SU-DHL-6 (cell line): ENCODE measurements at regions not wholly inside any gene's neighbourhood (a gene's known extent, or its start where the extent isn't known, plus 50 kb on each side); places are given as distances from the start of the nearest gene placed in this dataset.
"Not testable (repeated sequence)": the region's sequence is repeated elsewhere in the genome, so short reads cannot be mapped to it uniquely, and the experiment has no call there.

Experiments used
- H2AFZ ChIP-seq: fragments of 200-600 bp; sonication (generic); 2 replicates; pipeline ENCODE4 v1.6.1; 2014; ENCODE audit warnings: low read depth, mild to moderate bottlenecking, moderate library complexity, mixed read lengths, antibody characterized with exemption, low read length; ENCODE audit not compliant: severe bottlenecking
- H3F3A ChIP-seq: fragments of 200-600 bp; shearing (Covaris generic); 2 replicates; pipeline ENCODE4 v1.6.0; 2016; ENCODE audit warnings: antibody characterized with exemption, mild to moderate bottlenecking; ENCODE audit not compliant: insufficient read depth
- H3K27ac ChIP-seq: fragments of 200-600 bp; sonication (generic); 2 replicates; pipeline ENCODE4 v1.5.1; 2016; ENCODE audit warnings: low read depth, mild to moderate bottlenecking, low read length, moderate library complexity, mixed read lengths
- H3K27me3 ChIP-seq: fragments of 200-600 bp; sonication (generic), shearing (Covaris generic); 2 replicates; pipeline ENCODE4 v1.6.0; 2014; ENCODE audit warnings: mild to moderate bottlenecking, low read length
- H3K36me3 ChIP-seq: fragments of 200-600 bp; sonication (generic); 2 replicates; pipeline ENCODE4 v1.6.1; 2014; ENCODE audit warnings: mild to moderate bottlenecking, low read length, mixed read lengths
- H3K4me2 ChIP-seq: fragments of 300-600, 200-600 bp; shearing (Covaris generic), sonication (generic); 2 replicates; pipeline ENCODE4 v1.6.0; 2014; ENCODE audit warnings: low read length, low read depth, mild to moderate bottlenecking; ENCODE audit not compliant: poor library complexity, severe bottlenecking
- H3K4me3 ChIP-seq: fragments of 200-600 bp; sonication (generic); 2 replicates; pipeline ENCODE4 v1.5.1; 2014; ENCODE audit warnings: antibody characterized with exemption, low read length, mild to moderate bottlenecking, mixed read lengths; ENCODE audit not compliant: insufficient read depth, poor library complexity, severe bottlenecking
- H3K79me2 ChIP-seq: fragments of 200-600 bp; sonication (generic); 2 replicates; pipeline ENCODE4 v1.6.1; 2014; ENCODE audit warnings: mild to moderate bottlenecking, low read length, moderate library complexity; ENCODE audit not compliant: insufficient read depth
- H3K9ac ChIP-seq: fragments of 200-600 bp; sonication (generic); 2 replicates; pipeline ENCODE4 v1.7.0; 2014; ENCODE audit warnings: mild to moderate bottlenecking, low read length
- H3K9me2 ChIP-seq: fragments of 200-600 bp; sonication (generic); replicated peaks from 2 replicates; pipeline ENCODE4 v1.6.1; 2014; ENCODE audit warnings: low read length; ENCODE audit not compliant: insufficient read depth
- H3K9me3 ChIP-seq: fragments of 200-600 bp; sonication (generic); 2 replicates; pipeline ENCODE4 v1.6.1; 2014; ENCODE audit warnings: low read length, mixed read lengths; ENCODE audit not compliant: insufficient read depth
- H4K20me1 ChIP-seq: fragments of 200-600 bp; sonication (generic); 2 replicates; pipeline ENCODE4 v1.6.1; 2014; ENCODE audit warnings: low read depth, mild to moderate bottlenecking, antibody characterized with exemption, low read length, moderate library complexity, mixed read lengths
- CTCF ChIP-seq: fragments of 200-600 bp; sonication (generic); IDR thresholded peaks from one replicate; pipeline ENCODE4 v1.5.1; 2017; ENCODE audit warnings: antibody characterized with exemption, mild to moderate bottlenecking, low read length, moderate library complexity; ENCODE audit not compliant: insufficient read depth, poor library complexity, severe bottlenecking
- EZH2phosphoT487 ChIP-seq: fragments of 200-600 bp; sonication (generic), shearing (Covaris generic); conservative IDR thresholded peaks from 2 replicates; pipeline ENCODE4 v1.6.1; 2018; ENCODE audit warnings: mild to moderate bottlenecking, antibody characterized with exemption, low read length, moderate library complexity, mixed read lengths

GRCh38 chr6:112539355-112539754 lies 192.2 kb downstream of the RFPL4B start:
- H4K20me1 ChIP-seq, result no peaks in the 10 kb centered on the region
- H3F3A ChIP-seq, result no peaks in the 10 kb centered on the region
- H3K79me2 ChIP-seq, result no peaks in the 10 kb centered on the region
- no peak overlapping the region for H3K4me2 ChIP-seq
- no peak overlapping the region for H3K4me3 ChIP-seq
- no peaks in the 10 kb centered on the region for H3K9me2 ChIP-seq
- no peak overlapping the region for H3K9ac ChIP-seq
- TF ChIP-seq EZH2phosphoT487, result no peak
- no peak for TF ChIP-seq CTCF
- no peak overlapping the region for H3K27ac ChIP-seq
- no peaks in the 10 kb centered on the region for H3K36me3 ChIP-seq
- H3K27me3 ChIP-seq, result no peaks in the 10 kb centered on the region
- H3K9me3 ChIP-seq, result no peaks in the 10 kb centered on the region
- H2AFZ ChIP-seq, result no peak overlapping the region

- H3K4me2 ChIP-seq, H4K20me1 ChIP-seq, H3K9me2 ChIP-seq, H3K4me3 ChIP-seq, H3K79me2 ChIP-seq, H3K36me3 ChIP-seq, H3K27me3 ChIP-seq, H3K9ac ChIP-seq, H3F3A ChIP-seq, H3K9me3 ChIP-seq, H2AFZ ChIP-seq, H3K27ac ChIP-seq: not testable (repeated sequence)
Measured at GRCh38 chr6:112541847-112542246, 194.7 kb downstream of the RFPL4B start.

- H3K27ac ChIP-seq, H3K27me3 ChIP-seq: not testable (repeated sequence)
Measured at GRCh38 chr6:112547321-112548085, 200.4 kb downstream of the RFPL4B start.

GRCh38 chr6:112549749-112550148 lies 202.6 kb downstream of the RFPL4B start:
- Histone ChIP-seq H3K9me2 (no peaks in the 10 kb centered on the region), H3K79me2 (no peaks in the 10 kb centered on the region), H3K9ac (no peak overlapping the region), H3F3A (no peaks in the 10 kb centered on the region), H2AFZ (no peak overlapping the region), H3K4me2 (no peak overlapping the region), H3K9me3 (no peaks in the 10 kb centered on the region), H4K20me1 (no peaks in the 10 kb centered on the region), H3K4me3 (no peak overlapping the region), H3K27me3 (no peaks in the 10 kb centered on the region), H3K27ac (no peak overlapping the region), H3K36me3 (no peaks in the 10 kb centered on the region)
- no peak for TF ChIP-seq EZH2phosphoT487
- TF ChIP-seq CTCF, result no peak

More at GRCh38 chr6:112547321-112548085, 200.4 kb downstream of the RFPL4B start:
- H3K36me3 ChIP-seq, H4K20me1 ChIP-seq, H3K9me3 ChIP-seq, H3K4me2 ChIP-seq, H3K4me3 ChIP-seq, H3K79me2 ChIP-seq, H3F3A ChIP-seq, H2AFZ ChIP-seq, H3K9ac ChIP-seq, H3K9me2 ChIP-seq: not testable (repeated sequence)
